Endothelial cell of umbilical vein (primary cell): ENCODE measurements at regions not wholly inside any gene's neighbourhood (a gene's known extent, or its start where the extent isn't known, plus 50 kb on each side); places are given as distances from the start of the nearest gene placed in this dataset.

Source experiments
- BruUV-seq: library from RNA; stranded (reverse); fragments of 400-500 nt; replicated peaks from 2 replicates; lab custom pipeline; 2021; lab: Mats Ljungman, UMichigan
- CTCF ChIA-PET: fragments of 300-600, 350-600 bp; sonication (Branson Sonifier 250); formaldehyde crosslinking; loops from one replicate; lab custom pipeline; 2021; ENCODE audit warnings: antibody characterized with exemption, inconsistent platforms; lab: Charles Lee
- POLR2A ChIA-PET: fragments of 300-600, 350-600 bp; sonication (Branson Sonifier 250); formaldehyde crosslinking; loops from one replicate; lab custom pipeline; 2021; ENCODE audit warnings: antibody characterized with exemption, inconsistent platforms; lab: Charles Lee
- DNase-seq: peaks from one replicate; pipeline ENCODE4 v3.0.0-alpha.2; 2011; ENCODE audit warnings: low read depth, low spot score
- FAIRE-seq: peaks from 2 replicates; lab custom pipeline; 2011; peaks lifted over from hg19 to GRCh38; lab: Jason Lieb, UNC
- H2AFZ ChIP-seq: 2 replicates; pipeline ENCODE4 v1.6.0; 2012; ENCODE audit warnings: low read depth, low read length, control low read depth, inconsistent platforms
- H3K27ac ChIP-seq: 2 replicates; pipeline ENCODE4 v1.5.1; 2011; ENCODE audit warnings: low read depth, mild to moderate bottlenecking, control low read depth, low read length, moderate library complexity; ENCODE audit not compliant: insufficient read depth
- H3K27me3 ChIP-seq, 2 experiments: 2 replicates each; pipeline versions ENCODE4 v1.6.0 to v1.6.1; 2011; ENCODE audit warnings: low read length in 2 of 2, mixed read lengths in 1 of 2; ENCODE audit not compliant: control insufficient read depth in 2 of 2, insufficient read depth in 2 of 2
- H3K36me3 ChIP-seq, 2 experiments: 2 replicates in 1 of 2; 3 replicates in 1 of 2; pipeline ENCODE4 v1.5.1; 2011; ENCODE audit warnings: low read length in 2 of 2, mild to moderate bottlenecking in 1 of 2, moderate library complexity in 1 of 2; ENCODE audit not compliant: control insufficient read depth in 2 of 2, insufficient read depth in 2 of 2; ENCODE audit errors: extremely low read depth in 1 of 2
- H3K4me1 ChIP-seq: 3 replicates; pipeline ENCODE4 v1.5.1; 2011; ENCODE audit warnings: mild to moderate bottlenecking, low read length; ENCODE audit not compliant: control insufficient read depth, insufficient read depth; ENCODE audit errors: extremely low read depth
- H3K4me2 ChIP-seq: 2 replicates; pipeline ENCODE4 v1.6.1; 2011; ENCODE audit warnings: low read length, control low read depth, mixed read lengths; ENCODE audit not compliant: insufficient read depth
- H3K4me3 ChIP-seq, 3 experiments: fragments of 200-600 bp in 1 of 3; sonication (generic), shearing (Covaris generic) in 1 of 3; replicated peaks in 1 of 3; 2 replicates each; pipeline ENCODE4 v1.5.1; 2011 to 2016; ENCODE audit warnings: control low read depth in 3 of 3, low read length in 3 of 3, mild to moderate bottlenecking in 2 of 3, inconsistent platforms in 1 of 3, low read depth in 1 of 3, moderate library complexity in 1 of 3; ENCODE audit not compliant: insufficient read depth in 1 of 3
- H3K79me2 ChIP-seq: 2 replicates; pipeline ENCODE4 v1.6.0; 2012; ENCODE audit warnings: low read length, inconsistent platforms; ENCODE audit not compliant: control insufficient read depth, insufficient read depth
- H3K9ac ChIP-seq: replicated peaks from 2 replicates; pipeline ENCODE3; 2011; ENCODE audit warnings: low read length, control low read depth; ENCODE audit not compliant: insufficient read depth; ENCODE audit errors: extremely low read depth
- H3K9me1 ChIP-seq: replicated peaks from 3 replicates; pipeline ENCODE4 v1.6.0; 2011; ENCODE audit warnings: mild to moderate bottlenecking, low read length; ENCODE audit not compliant: control insufficient read depth, insufficient read depth; ENCODE audit errors: extremely low read depth
- H3K9me3 ChIP-seq: replicated peaks from 2 replicates; pipeline ENCODE4 v1.5.1; 2012; ENCODE audit warnings: low read length, inconsistent platforms; ENCODE audit not compliant: control insufficient read depth, insufficient read depth
- H4K20me1 ChIP-seq: replicated peaks from 2 replicates; pipeline ENCODE3; 2011; ENCODE audit warnings: mild to moderate bottlenecking, low read length; ENCODE audit not compliant: control insufficient read depth, insufficient read depth; ENCODE audit errors: extremely low read depth
- EZH2 ChIP-seq: IDR thresholded peaks from 2 replicates; pipeline ENCODE4 v1.6.1; 2012; ENCODE audit warnings: borderline replicate concordance, low read depth, mild to moderate bottlenecking, moderate library complexity, low read length, inconsistent platforms; ENCODE audit not compliant: severe bottlenecking
- FOS ChIP-seq: IDR thresholded peaks from 2 replicates; pipeline ENCODE4 v1.6.1; 2011; ENCODE audit warnings: mild to moderate bottlenecking, low read length, moderate library complexity, borderline replicate concordance; ENCODE audit not compliant: insufficient read depth
- GATA2 ChIP-seq: IDR thresholded peaks from 2 replicates; pipeline ENCODE4 v1.7.0; 2011; ENCODE audit warnings: low read depth, mild to moderate bottlenecking, moderate library complexity, mixed read lengths, low read length; ENCODE audit not compliant: insufficient read length, insufficient read depth
- JUN ChIP-seq: IDR thresholded peaks from 2 replicates; pipeline ENCODE4 v1.6.1; 2011; ENCODE audit warnings: borderline replicate concordance, low read depth; ENCODE audit not compliant: insufficient read length, insufficient read depth
- MYC ChIP-seq: IDR thresholded peaks from one replicate; pipeline ENCODE4 v1.6.1; 2011; ENCODE audit warnings: mild to moderate bottlenecking, low read depth, low read length
- POLR2A ChIP-seq: IDR thresholded peaks from 2 replicates; pipeline ENCODE4 v1.6.1; 2012; ENCODE audit warnings: low read depth, mild to moderate bottlenecking, control low read depth, low read length
- POLR2AphosphoS5 ChIP-seq: IDR thresholded peaks from 2 replicates; pipeline ENCODE4 v1.6.1; 2012; ENCODE audit warnings: low read depth, mild to moderate bottlenecking, control low read depth, low read length, moderate library complexity; ENCODE audit not compliant: insufficient read depth
- dilution Hi-C: fragments of 300-500 bp; cut with MboI; formaldehyde crosslinking; loops from one replicate; pipeline ENCODE4 v1.15.0; 2019; ENCODE audit warnings: low sequenced_read_pairs; ENCODE audit not compliant: extremely low pct_ligation_motif_present
- intact Hi-C: fragments of 100-400 bp; cut with micrococcal nuclease; formaldehyde crosslinking; loops from one replicate; pipeline ENCODE4 v1.10.0; 2022
- TF ChIP-seq, protein P1 (sequence below): IDR thresholded peaks from 2 replicates; pipeline ENCODE4 v1.6.1; 2011; ENCODE audit not compliant: insufficient read depth, insufficient read length
- TF ChIP-seq, protein P2 (sequence below), 2 donors: IDR thresholded peaks; 1 replicate in 1 of 2; 2 replicates in 1 of 2; pipeline ENCODE4 v1.5.1; 2011; ENCODE audit warnings: low read length in 2 of 2, mild to moderate bottlenecking in 2 of 2, moderate library complexity in 2 of 2, control low read depth in 1 of 2, inconsistent platforms in 1 of 2, low read depth in 1 of 2; ENCODE audit not compliant: insufficient read depth in 1 of 2; ENCODE audit errors: extremely low read depth in 1 of 2

DNA sequence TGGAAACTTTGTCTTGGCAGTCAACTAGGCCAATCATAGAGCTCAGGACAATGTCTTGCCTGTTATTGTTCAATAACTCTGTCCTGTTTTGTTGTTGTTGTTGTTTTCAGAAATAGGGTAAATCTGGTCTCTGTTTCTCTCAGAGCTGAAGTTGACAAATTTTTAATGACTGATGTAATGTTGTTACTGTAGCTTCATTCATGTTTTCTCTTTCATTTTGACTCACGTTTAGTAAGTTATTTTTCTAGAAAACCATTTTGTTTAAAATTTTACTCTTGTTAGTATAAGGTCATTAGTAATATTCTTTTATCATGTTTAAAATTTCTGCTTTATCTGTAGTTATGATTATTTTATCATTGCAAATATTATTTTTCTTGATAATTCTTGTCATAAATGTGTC is 51.6 kb upstream of the GRIK2 start:
- no peak overlapping the region for H3K4me2 ChIP-seq
- no peak for DNase-seq
- H3K4me3 ChIP-seq: no peak overlapping the region
- H3K9me3 ChIP-seq: peaks cover 4% of the 10 kb centered on the region
- no peaks in the 10 kb centered on the region for H3K36me3 ChIP-seq
- no peaks in the 10 kb centered on the region for H3K27me3 ChIP-seq
- no peaks in the 10 kb centered on the region for H3K9me1 ChIP-seq
- TF ChIP-seq, protein P1, sequence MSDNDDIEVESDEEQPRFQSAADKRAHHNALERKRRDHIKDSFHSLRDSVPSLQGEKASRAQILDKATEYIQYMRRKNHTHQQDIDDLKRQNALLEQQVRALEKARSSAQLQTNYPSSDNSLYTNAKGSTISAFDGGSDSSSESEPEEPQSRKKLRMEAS: no peak
- no peak for TF ChIP-seq POLR2AphosphoS5
- TF ChIP-seq, protein P2, sequence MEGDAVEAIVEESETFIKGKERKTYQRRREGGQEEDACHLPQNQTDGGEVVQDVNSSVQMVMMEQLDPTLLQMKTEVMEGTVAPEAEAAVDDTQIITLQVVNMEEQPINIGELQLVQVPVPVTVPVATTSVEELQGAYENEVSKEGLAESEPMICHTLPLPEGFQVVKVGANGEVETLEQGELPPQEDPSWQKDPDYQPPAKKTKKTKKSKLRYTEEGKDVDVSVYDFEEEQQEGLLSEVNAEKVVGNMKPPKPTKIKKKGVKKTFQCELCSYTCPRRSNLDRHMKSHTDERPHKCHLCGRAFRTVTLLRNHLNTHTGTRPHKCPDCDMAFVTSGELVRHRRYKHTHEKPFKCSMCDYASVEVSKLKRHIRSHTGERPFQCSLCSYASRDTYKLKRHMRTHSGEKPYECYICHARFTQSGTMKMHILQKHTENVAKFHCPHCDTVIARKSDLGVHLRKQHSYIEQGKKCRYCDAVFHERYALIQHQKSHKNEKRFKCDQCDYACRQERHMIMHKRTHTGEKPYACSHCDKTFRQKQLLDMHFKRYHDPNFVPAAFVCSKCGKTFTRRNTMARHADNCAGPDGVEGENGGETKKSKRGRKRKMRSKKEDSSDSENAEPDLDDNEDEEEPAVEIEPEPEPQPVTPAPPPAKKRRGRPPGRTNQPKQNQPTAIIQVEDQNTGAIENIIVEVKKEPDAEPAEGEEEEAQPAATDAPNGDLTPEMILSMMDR (IDR thresholded peaks at IDR 0.05; ENCODE audit: extremely low read depth in 1 of 2, insufficient read depth in 1 of 2, low read depth in 1 of 2, low read length in 2 of 2): no peak
- no peak for TF ChIP-seq MYC
- no peak for TF ChIP-seq JUN
- no peak for TF ChIP-seq GATA2
- TF ChIP-seq EZH2: no peak
- no peak for TF ChIP-seq POLR2A
- no peak for TF ChIP-seq FOS
- FAIRE-seq: no peak
- POLR2A ChIA-PET: no interaction called here
- intact Hi-C loops: no loop called here
- no peaks in the 10 kb centered on the region for H3K79me2 ChIP-seq
- dilution Hi-C loops: no loop called here
- no peak overlapping the region for H3K9ac ChIP-seq
- no TSS peak for BruUV-seq
- no peak overlapping the region for H3K27ac ChIP-seq
- no peaks in the 10 kb centered on the region for H3K4me1 ChIP-seq
- no peak overlapping the region for H2AFZ ChIP-seq
- no peaks in the 10 kb centered on the region for H4K20me1 ChIP-seq
- CTCF ChIA-PET: no interaction called here
